HG02642 (cell line): ENCODE measurements at regions not wholly inside any gene's neighbourhood (a gene's known extent, or its start where the extent isn't known, plus 50 kb on each side); places are given as distances from the start of the nearest gene placed in this dataset.
"Not testable (repeated sequence)": the region's sequence is repeated elsewhere in the genome, so short reads cannot be mapped to it uniquely, and the experiment has no call there.

Source experiments
- ATAC-seq: cut with Tn5 transposase; IDR thresholded peaks from one replicate; pipeline ENCODE4 v1.9.1; 2021; ENCODE audit warnings: mild to moderate bottlenecking; ENCODE audit not compliant: unreplicated experiment, poor library complexity

DNA sequence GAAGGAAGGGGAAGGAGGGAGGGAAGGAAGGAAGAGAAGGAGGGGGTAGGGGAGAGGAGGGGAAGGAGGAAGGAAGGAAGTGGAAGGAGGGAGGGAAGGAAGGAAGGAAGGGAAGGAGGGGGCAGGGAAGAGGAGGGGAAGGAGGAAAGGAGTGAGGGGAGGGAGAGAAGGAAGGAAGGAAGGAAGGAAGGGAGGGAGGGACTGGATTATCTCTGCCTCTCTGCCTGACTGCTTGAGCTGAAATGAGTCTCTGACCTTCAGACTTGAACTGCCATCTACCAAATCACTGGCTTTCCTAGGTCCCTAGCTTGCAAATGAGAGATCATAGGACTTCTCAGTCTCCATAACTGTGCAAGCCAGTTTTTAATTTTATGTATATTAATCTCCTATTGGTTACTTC, 436.8 kb downstream of the PREX1 start:
- ATAC-seq: no peak

DNA sequence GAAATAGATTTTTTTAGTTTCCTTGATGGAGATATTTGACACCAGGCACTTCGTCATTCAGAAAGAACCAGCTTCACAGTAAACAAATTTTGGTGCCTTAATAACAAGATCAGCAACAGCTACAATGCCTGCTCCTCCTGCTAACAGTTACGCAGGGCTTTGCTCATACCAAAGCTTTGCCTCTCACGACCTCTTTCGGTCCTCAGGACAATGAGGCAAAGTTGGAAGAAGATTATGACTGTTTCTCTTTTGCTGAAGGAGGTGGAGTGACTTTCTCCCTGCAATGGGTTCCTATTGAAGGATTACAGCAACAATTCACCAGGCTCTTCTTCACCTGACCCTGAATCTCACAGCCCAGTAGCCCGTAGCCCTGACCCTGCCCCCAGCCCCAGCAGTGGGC, 440.1 kb downstream of the PREX1 start:
- no peak for ATAC-seq

DNA sequence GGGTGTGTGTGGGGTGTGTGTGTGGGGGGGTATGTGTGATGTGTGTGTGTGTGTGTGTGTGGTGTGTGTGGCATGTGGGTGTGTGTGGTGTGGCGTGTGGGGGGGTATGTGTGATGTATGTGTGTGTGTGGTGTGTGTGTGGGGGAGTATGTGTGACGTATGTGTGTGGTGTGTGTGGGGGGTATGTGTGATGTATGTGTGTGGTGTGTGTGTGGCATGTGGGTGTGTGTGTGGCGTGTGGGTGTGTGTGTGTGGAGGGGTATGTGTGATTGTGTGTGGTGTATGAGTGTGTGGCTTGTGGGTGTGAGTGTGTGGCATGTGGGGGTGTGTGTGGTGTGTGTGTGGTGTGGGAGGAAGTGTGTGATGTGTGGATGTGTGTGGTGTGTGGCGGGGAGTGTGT, 442.3 kb downstream of the PREX1 start:
- ATAC-seq: no peak

DNA sequence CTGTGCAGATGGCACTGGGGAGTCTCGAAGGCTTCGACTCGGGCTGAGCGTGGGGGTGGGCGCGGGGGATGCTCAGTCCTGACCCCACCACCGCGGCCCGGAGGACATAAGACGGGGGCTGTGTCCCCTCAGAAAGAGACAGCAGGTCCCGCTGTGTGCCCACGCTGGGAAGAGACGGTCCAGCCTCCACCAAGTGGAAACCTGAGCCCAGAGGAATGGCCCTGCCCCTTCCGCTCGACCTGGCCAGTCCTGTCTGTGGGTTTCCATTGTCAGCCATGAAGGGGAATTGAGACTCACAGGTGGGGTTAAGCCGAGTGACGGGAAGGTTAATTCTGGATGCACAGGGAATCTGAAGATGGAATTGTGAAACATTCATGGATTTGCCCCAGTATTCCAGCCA, 442.7 kb downstream of the PREX1 start:
- ATAC-seq: no peak

DNA sequence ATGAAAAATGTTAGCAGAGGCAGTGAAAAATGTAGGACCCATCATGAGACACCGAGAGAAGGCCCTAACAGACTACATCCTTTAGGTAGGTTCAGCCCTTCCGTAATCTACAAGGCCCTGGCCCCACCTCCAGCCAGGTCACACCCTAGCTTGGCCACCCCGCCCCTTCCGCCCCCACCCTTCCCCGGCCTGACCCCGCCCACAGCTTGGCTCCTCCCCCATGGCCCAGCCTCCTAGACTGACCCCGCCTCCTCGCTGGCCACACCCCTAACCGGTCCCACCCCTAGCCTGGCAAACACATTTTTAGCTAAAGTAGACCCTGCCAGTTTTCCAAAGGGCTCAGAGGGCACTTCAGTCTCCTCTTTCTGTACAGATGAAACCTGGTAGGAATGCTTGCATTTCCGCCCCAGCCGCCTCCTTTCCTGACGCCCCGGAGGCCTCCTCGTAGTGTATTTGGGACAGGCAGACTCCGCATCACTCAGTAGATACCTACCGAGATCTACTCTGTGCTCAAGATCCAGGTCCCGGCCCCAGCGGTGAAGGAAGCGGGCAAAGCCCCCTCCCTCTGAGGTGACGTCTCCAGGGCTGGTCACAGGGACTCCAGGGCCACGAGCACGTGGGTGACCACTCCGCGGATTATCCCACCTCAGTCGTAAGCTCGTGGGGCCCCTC, 443.5 kb downstream of the PREX1 start:
- no peak for ATAC-seq

DNA sequence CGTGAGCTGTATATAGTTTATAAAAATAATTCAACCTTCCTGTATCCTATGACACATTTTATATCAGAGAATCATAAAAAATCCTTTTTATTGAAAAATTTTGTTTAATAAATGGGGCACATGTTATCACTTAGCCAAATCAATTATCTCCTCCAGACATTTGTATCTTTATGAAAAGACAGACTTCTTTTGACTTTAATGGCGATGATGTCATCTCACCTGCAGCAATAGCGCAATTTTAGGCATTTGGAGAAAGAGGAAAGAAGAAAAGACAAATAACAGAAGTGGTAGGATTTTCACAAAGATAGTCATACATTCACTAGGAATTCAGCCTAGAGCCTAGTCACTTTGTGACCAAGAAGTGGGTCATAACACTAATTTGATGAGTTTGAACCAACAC, 444.5 kb downstream of the PREX1 start:
- ATAC-seq: no peak

DNA sequence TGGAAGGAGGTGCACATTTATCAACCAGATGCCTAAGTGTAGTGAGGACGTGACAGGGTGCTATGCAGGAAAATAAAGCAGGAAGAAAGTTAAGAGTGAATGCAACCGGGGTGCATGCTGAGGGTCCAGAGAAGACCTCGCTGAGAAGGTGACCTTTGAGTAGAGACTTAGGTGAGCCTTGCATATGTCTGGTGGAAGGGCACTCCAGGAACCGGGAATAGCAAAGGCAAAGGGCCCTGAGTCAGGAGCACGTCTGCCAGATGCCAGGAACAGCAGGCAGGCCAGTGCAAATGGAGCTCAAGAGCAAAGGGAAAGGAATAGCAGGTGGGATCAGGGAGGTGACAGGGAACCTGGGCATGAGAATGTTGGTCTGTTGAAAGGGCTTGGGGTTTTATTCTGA, 445.5 kb downstream of the PREX1 start:
- no peak for ATAC-seq

DNA sequence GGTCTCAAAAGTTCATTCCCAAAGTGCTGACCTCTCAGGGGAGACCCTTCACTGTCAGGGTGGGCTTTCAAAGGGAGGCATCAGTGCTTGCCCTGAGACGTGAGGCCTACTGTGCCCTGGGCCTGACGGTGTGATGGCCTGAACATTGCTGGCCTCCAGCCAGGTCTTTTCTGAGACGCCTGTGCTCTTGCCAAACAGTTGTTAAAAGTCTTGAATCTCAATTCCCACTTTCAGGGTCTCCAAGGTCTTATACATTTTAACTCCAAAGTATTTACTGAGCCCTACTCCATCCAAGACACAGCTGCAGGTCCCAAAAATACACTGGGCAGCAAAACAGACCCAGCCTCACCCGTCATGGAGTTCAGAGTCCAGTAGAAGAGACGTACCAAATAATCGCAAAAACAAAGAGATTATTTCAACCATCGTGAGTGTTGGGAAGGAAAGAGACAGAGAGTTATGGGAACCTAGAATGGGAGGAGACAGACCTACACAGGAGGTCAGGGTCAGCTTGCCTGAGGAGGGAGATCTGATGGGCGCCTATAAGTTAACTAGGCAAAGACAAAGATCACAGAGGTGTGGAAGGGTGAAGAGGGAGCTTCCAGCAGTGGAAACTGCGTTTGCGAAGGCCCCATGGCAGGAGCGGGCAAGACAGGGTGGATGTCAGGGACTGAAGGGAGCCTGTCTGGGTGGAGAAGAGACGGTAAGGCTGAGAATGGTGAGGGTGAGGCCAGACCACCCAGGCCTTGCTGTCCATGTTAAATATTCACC, 446.3 kb downstream of the PREX1 start:
- ATAC-seq: no peak

DNA sequence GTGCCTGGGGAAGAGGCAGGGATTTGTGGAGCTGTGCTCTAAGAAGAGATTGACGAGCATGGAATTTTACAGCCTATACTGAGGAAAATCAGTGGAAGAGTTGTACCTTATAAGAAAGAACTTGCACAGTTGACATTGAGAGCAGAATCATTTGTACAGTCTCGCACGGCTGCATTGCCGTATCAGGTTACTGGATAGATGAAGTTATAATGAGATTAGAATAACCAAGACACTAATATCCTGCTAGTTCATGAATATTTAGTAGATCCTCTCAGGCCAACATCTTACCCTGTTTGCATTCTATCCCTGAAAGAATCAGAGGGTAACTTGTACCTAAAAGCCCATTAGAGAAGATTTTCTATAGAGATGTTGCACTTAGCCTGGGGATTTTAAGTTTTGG, 447.1 kb downstream of the PREX1 start:
- ATAC-seq: no peak

DNA sequence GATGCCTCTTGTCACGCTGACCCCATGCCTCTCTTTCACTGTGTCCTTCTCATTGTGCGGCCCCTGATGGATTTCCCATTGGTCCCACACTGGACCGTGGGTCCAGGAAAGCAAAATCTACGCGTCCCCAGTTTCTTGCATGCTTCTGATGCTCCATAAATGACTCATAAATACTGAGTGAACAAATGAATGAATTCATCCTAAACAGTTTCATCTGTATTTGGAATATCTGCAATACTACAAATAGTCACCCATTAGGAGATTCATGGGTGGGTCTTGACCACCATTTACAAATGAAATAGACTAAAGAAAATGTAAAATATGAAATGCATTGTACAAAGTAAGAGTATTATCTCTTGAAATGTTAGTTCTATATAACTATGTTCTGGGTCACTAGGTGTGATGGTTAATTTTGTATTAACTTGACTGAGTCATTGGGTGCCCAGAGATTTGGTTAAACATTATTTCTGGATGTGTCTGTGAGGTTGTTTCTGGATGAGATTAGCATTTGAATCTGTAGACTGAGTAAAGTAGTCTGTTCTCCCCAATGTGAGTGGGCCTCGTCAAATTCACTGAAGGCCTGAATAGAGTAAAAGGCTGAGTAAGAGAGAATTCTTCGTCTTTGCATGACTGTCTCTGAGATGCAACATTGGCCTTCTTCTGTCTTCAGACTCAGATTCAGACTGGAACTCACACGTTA, 448.7 kb downstream of the PREX1 start:
- no peak for ATAC-seq

DNA sequence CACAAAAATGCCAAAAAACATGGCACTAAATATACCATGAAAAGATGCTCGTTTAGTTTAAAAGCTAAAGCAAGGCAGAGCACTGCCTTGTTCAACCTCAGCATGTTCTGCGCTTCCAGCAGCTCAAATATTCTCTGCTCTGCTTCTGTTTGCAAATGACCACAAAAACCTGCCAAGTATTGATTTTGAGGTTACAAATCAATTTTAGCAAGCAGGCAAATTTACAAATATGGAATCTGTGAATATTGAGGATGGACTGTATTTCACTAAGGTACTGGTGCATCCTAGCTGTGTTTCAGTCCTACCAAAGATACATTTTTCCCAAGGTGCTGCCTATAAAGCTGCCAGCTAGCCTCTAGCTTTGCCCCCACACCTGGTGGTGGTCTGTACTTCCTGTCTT, 449.9 kb downstream of the PREX1 start:
- ATAC-seq: no peak

DNA sequence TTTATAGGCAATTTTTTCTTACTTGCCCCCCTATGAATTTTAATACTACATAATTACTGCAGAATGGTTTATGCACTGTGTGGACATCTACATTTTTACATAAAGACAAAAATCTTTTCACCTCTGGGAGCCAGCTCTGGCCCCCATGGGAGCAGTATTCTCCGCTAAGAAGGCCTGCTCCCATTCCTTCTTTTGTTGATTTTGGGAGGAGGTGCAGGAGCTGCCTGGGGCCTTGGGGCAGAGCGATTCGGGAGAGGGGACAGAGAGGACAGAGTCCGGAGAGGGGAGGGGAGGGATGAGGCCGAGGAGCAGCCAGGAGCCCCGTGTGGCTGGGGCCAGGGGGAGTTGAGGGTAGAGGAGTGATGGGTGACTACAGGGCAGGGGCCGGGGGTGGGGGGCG, 452.0 kb downstream of the PREX1 start:
- no peak for ATAC-seq

DNA sequence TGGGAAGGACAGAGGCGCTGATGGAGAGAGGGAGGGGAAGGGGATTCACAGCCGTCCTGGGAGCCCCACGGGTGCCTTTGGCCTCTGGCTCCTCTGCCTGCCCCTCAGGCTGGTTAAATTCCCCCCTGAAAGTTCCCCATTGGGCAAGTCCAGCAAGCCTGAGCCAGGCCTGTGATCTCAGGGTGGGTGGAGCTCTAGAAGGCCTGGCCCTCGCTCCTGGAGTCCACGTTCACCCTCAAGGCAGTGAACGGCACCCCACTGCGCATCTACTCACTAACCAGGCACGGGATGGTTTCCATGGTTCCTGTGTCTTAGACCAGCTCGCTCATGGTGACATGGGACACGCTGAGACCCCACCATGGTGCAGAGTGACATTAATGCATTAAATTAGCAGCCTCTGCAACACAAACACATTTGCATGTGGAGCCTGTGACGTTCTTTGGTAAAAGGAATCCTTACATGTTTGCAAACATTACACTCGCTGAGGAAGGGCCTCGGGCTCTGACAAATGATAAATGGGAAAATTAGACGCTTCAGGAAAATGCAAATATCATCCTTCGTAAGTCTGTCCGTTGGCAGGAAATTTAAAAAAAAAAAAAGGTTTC, 452.7 kb downstream of the PREX1 start:
- ATAC-seq: no peak

DNA sequence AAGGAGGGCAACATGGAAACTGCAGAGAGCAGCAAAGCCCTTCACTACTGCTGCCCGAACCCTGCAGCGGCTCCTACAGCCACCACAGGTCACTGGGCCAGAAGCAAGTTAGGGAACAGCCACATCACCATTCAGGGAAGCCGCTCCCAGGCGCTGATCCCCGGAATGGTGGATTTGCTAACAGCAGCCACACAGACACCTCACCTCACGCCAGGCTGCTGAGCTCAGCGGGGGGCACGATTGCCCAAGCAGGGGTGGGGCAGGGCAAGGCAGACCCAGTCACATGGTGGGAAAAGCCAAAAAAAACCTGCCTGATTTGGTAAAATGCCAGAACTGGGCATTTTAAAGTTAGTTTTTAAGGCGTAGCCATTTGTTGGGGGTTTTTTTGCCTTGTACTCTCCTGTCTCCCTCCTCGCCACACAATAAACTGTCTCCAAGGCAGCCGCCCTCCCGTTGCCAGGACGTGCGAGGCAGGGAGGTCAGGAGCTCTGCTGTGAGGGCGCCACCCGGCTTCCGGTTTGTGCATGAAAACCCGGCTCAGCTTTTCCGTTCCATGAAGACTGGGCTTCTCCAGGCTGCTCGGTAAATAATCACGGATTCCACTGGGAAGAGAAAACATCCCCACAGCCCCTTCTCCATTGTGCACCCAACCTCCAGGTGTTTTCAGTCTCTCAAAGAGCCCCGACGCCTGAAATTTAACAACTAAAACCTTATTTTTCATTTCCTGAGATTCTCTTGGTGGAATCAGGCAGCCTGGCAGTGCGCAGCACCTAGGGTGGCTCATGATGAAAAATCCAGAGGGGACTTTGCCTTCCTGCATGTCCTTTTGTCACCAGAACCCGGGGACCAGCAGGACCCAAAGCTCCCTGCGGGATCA, 453.5 kb downstream of the PREX1 start:
- ATAC-seq: not testable (repeated sequence)

DNA sequence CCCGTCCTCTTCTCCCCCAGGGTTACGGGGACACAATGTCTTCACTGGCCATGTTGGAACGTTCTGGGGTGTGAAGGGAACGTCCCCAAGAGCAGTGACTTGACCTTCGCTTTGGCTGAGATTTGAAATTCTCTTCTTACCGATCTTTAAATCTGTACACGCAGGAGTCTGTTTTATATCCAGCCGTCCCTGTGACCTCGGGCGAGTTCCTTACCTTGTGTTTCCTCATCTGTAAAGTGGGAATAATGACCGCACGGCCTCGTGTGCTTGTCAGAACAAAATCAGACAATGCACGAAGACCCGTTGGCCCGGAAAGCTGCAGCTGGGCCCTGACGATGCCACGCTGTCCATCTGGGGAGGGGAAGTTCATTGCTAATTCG, 454.3 kb downstream of the PREX1 start:
- ATAC-seq: no peak

DNA sequence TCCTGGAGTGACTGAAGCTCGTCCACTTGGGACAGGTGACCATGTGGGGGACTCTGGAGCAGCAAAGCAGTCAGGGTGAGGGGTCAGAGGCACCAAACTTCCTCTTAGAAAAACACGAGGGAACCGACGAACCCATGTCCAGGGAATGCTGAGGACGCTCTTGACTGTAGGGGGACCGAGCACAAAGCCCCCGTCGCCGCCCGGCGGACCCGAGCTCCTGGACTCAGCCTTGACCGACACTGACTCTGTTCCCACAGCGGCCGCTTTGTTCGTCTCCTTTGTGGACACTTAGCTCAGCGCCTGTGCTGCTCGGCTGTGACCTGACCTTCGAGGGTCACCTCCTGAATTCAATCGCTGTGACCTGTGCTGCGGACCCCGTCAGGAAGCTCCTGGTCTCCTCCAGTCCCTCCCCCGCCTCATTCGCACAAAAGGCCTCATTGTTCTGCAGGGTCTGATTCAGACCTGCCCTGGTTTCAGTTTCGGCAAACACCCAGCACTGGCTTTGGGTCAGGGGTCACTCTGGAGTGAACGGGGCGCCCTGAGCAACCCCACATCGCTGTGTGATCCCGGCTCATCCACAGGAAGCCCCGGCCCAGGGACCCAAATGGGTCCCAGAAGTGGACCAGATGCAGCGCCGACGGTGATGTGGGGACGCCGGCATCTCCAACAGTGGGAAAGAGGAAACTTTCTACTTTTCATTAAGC, 454.8 kb downstream of the PREX1 start:
- not testable (repeated sequence) for ATAC-seq

DNA sequence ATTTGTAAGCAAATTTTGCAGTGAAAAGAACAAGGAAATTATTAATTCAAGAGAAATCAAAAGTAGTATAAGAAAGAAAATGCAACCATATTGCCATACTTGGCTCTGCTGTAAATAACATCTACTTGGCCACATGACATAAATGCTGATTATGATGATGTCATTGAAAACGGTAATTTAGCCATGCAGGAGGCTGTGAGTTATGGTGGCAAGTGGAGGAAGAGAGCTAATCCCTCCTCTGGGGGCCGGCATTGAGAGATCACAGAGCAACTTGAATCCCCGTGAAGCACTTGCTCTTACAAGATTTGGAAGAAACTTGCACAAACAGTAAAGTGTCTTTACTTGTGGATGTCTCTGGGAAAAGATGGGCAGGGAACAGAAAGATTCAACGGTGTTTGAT, 456.6 kb downstream of the PREX1 start:
- no peak for ATAC-seq

DNA sequence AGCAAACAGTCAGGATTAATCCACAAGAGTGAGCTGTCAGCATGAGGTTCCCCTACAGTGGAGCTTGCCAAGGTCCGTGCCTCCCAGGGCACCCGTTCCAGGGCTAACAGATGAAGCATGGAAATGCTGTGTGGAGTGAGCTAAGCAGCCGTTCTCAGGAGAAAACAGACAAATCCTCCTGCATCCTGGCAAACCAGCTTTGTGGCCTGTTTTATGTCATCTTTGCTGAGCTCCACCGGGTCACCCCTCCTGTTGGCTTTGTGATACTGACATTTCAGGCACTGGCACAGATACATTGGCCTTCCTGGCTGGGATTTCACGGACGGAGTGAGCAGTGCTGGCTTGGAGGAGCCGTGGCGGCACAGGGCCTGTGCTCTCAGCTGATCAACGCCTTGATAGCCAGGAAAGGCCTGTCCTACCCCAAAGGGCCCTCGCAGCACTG, 459.2 kb downstream of the PREX1 start:
- ATAC-seq: not testable (repeated sequence)

DNA sequence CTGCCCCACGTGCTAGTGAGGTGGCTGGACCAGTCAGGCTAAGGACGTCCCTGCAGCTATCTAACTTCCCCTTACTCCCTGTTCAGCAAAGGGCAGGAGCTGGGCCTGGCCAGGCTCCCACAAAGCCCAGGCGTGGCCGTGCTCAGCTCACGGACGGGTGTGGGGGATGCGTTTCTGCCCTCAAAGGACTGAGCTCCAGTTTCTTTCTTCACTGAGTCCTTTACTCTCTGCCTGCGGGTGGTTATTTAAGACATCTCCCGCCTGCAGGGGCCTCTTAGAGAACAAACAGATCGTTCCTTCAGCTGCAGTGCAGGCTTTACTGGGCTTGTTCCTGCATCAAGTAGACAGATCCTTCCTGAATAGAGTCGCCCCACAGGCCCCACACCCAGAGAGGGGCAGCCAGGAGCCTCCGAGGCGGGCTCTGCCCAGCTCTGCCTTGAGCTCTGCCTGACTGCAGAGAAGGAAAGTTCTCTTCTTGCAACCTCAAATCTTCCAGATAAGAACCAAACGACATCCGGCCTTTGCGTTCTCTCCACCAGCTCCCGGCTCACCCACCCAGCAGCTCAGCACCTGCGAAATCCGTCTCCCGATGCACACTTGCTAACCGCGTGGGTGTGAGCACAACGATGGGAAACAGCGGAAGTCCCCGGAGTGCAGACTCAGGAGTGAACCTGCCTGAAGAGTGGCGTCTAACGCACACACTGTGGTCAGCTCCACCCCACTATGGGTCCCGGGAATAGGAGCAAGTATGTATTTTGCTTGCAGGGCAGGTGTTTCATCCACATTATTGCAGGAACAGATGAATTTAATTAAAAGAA, 460.0 kb downstream of the PREX1 start:
- not testable (repeated sequence) for ATAC-seq
